Inflammatory macrophage treated with lipopolysaccharide for 1 hour (primary cell): ENCODE measurements at regions not wholly inside any gene's neighbourhood (a gene's known extent, or its start where the extent isn't known, plus 50 kb on each side); places are given as distances from the start of the nearest gene placed in this dataset.
"Not testable (repeated sequence)": the region's sequence is repeated elsewhere in the genome, so short reads cannot be mapped to it uniquely, and the experiment has no call there.

Source experiments
- DNase-seq, 2 donors: peaks; one replicate each; pipeline ENCODE4 v3.0.0-alpha.2; 2020 to 2022

- DNase-seq, result no peak
Measured at GRCh38 chr11:134976551-134976950, 564.5 kb upstream of the B3GAT1 start.

GRCh38 chr11:134975866-134976376 lies 563.9 kb upstream of the B3GAT1 start:
- no peak for DNase-seq

DNA sequence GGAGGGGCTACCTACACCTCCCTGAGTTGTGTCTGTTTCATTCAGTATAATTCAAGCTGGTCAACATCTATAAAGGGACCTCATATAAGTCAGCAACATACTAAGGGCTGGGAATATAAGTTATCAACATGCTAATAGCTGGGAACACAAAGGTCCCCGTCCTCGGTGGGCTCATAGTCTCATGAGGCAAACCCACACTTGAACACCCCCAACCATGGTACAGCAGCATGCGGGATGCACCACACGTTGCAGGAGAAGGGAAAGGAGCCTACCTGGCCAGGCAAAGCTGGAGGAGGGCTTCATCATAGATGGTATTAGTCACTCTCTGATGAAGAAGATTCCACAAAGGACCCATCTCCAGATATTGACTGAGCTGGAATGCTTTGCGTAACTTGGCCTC lies 561.8 kb upstream of the B3GAT1 start:
- no peak for DNase-seq

DNA sequence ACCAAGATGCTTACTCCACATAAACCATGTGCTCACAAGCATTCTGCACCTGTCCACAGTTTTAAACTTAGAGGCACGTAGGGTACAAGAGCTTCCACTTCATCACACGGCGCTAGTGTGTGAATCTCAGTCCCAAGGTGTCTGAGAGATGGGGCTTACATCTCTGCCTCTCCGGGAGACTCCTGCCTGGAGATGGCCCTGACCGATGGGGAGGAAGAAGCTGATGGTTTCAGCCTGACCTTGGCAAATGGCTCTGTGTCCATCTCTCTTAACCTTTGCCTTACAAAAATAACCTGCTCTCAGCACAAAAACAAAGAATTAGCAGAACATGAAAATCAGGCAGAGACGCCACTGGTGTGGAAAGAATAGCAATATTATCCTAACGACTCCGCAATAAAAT lies 559.3 kb upstream of the B3GAT1 start:
- DNase-seq, result no peak

- DNase-seq, result no peak
Measured at GRCh38 chr11:134967746-134968145, 555.7 kb upstream of the B3GAT1 start.

GRCh38 chr11:134961386-134961785 lies 549.3 kb upstream of the B3GAT1 start:
- DNase-seq, result not testable (repeated sequence)

- no peak for DNase-seq
Measured at GRCh38 chr11:134958870-134959269, 546.8 kb upstream of the B3GAT1 start.

DNA sequence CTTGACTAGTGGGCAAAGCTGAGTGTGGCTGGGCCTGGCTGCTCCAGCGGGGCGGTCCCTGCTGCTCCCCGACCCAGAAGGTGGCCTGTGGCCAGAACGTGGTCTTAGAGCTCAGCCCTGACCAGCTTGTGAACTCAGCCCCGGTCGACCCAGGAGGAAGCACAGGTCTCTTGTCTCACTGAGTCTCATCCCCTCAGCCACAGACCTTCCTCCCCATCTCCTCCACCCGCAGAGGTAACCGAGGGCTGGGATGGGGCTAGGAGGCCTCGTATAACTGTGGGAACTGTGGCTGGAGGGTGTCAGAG lies 546.2 kb upstream of the B3GAT1 start:
- no peak for DNase-seq

DNA sequence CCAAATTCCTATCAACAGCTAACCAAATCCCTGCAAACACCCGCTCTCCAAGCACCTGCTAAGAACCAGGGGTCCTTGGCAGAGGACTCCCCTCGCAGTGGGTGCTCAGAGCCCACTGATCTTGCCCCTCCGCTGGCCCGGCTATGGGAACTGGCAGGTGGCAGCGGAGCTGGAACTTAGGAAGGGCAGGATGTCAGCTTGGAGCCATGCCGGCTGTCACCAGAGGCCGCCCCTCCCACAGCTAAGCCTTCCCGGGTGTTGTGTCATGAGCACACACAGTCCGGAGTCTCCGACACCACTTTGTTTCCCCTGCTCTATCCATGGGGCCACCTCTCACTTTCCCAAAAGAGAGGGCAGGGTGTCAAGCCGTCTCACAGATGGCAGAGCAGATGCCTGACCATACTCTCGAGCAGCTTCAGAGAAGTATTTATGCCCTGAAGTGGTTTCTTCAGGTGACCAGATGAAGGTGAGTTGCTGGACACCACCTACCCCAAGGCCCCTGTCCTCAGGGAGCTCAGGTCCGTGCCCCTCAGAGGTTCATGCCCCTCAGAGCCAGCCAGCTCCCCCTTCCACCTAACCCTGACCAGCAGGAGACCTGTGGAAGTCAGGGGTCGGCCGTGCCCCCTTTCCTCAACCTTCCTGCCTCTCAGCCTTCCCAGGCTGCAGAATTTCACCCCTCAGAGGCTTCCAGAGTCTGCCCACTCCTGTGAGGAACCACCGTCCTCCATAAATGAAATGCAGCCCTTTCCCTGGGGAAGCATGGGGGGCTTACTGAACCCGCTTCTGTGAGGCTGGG lies 545.7 kb upstream of the B3GAT1 start:
- no peak for DNase-seq

- DNase-seq, result no peak
Measured at GRCh38 chr11:134956450-134957210, 544.6 kb upstream of the B3GAT1 start.

DNA sequence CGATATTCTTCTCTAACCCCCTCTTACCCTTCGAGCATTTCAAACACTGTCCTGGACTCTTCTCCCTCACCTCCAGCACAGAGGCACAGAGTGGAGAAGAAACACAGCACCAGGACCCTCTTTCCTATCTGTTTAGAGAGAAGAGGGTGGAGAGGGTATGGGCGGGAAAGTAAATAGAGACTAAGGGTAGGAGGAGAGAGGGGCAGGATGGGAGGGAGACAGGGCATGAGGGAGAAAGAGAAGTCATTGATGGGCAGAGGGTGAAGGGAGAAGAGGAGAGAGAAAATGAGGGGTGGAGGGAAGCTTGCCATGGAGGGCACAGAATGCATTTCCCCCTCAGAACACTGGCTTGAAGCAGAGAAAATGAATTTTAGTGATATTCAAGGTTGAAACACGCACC lies 543.9 kb upstream of the B3GAT1 start:
- DNase-seq, result not testable (repeated sequence)

DNA sequence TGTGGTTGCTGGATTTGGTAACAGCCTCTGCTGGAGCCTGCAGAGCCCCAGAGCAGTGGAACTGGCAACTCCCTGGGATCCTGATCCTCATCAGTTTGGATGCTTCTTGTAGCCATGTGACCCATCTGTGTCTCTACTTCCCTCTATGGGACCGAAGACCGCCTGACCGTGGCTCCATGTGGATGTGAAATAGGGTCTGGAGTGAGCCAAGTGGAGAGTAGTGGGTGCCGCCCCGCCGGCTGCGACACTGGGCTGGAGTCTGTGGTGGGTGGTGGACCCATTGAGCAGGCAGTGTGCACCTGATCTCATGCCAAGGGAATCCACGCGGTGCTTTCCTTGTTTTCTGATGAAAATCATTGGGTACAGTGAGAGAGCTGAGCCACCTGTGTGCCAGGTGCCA lies 543.2 kb upstream of the B3GAT1 start:
- no peak for DNase-seq

GRCh38 chr11:134954456-134954855 lies 542.4 kb upstream of the B3GAT1 start:
- not testable (repeated sequence) for DNase-seq

DNA sequence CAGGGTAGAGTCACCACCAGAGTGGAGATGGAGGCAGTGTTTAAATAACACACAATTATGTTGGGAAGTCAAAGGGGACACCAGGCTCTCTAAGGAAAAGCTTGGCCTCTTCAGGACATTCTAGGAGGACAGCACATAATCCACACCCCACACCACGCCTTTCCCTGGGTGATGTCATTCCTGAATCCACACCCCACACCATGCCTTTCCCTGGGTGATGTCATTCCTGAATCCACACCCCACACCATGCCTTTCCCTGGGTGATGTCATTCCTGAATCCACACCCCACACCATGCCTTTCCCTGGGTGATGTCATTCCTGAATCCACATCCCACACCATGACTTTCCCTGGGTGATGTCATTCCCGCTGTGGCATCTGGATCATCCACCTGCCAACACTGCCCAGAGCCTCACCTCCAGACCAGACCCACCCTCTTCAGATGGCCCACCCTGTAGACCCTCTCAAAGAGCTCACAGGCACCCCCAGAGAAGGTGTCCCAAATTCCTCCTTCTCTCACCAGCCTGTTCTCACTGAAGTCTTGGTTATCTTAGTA lies 541.5 kb upstream of the B3GAT1 start:
- DNase-seq, result not testable (repeated sequence)

DNA sequence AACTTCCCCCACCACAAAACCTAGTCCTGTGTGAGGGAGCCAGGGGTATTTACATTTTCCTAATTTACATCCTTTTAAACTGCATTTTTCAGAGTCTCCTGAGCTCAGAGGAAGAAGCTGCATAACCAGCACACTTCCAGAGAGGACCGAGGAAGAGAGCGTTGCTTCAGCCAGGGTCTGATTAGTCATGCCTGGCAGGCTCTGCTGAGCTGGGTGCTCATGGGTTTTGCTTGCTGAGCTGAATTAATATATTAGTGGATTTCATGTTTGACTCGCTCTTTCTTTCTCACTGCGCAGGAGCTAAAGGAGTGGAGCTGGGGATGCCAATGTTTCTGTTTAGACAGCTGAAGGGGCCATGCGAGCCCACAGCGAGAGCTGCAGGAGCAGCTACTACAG lies 539.3 kb upstream of the B3GAT1 start:
- no peak for DNase-seq

DNA sequence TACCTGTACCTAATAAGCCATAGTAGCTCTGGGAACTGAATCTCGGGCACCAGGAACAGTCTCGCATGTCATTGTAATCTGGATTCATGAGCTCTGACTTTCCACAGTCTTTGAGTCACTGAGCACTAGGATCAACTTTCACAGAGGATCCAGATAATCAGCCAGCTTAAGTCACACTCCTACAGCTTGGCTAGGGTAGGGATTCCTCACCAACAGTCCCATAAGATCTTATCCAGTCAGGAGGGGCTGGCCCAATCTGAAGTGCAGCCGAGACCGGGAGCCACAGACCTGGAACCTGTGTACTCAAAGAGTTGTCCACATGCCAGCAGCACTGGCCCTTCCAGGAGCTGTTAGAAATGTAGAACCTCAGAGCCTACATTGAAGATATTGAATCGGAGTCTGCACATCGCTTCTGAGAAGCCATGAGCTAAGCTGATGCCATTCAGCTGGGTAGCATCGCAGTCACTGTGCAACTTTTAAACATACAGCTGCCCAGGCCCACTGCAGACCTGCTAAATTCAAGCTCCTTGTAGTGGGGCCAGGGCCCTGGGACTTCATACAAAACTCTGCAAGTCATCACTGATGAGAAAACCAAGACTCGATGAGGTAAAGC lies 538.8 kb upstream of the B3GAT1 start:
- DNase-seq, result no peak

- no peak for DNase-seq
Measured at GRCh38 chr11:134949121-134950090, 537.4 kb upstream of the B3GAT1 start.

GRCh38 chr11:134947556-134947955 lies 535.5 kb upstream of the B3GAT1 start:
- no peak for DNase-seq

DNA sequence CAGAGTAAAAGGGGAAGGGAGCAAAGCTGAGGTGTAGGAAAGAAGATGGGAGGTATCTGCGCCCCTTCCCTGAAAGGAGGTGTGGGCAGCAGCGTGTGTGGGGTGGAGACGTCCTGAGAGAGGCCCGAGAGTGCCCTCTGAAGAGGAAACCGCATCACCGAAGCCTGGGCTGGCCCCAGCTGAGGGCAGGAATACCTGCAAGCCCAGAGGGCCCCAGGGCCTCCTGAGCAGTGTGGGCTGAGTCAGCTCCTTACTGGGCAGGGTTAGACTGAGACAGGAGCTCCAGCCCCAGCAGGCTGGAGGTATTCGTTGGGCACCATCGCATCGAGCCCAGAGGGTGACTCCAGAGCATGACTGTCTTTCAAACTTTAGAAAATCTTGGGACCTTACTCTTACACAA lies 534.0 kb upstream of the B3GAT1 start:
- no peak for DNase-seq

DNA sequence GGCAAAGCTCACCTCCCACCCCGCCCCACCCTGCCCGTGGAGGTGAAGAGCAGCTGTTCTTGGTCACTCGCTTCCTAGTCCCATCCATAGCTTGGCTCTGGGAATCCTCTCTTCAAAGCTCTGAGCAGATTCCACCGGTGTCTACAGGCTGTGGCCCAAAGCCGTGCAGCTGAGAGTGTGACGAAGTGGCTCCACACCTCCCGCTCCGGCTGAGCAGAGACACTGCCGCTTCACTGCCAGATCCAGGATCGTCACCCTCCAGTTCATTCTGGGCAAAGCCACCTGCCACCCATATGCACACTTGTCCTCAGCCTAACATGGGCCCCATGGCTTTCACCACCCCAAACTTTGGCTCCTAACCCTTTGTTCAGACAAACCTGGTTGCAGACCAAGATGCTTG lies 532.9 kb upstream of the B3GAT1 start:
- no peak for DNase-seq

- DNase-seq, result no peak
Measured at GRCh38 chr11:134944131-134944530, 532.1 kb upstream of the B3GAT1 start.

DNA sequence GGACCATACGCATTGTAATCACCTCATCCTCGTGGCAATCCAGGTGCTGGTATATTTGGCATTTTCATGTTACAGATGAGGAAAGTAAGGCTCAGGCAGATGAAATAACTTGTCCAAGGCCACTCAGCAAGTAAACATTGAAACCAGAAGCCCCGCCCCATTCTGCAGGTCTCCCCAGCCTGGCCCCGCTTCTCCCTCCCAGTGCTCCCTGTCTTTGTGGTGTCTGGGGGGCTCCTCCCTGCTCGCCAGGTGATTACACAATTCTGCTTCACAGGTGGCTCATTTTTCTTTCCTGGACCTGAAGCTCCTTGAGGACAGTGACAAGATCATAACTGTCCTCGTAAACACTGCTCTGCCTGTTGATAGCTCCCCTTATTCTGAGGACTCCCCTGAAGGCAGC lies 531.5 kb upstream of the B3GAT1 start:
- DNase-seq, result no peak
